HG02852 (cell line): ENCODE measurements at regions not wholly inside any gene's neighbourhood (a gene's known extent, or its start where the extent isn't known, plus 50 kb on each side); places are given as distances from the start of the nearest gene placed in this dataset.

Source experiments
- ATAC-seq: cut with Tn5 transposase; IDR thresholded peaks from one replicate; pipeline ENCODE4 v1.9.1; 2021; ENCODE audit warnings: mild to moderate bottlenecking, moderate library complexity; ENCODE audit not compliant: unreplicated experiment

- no peak for ATAC-seq
Measured at GRCh38 chr18:37958499-37958898, 392.9 kb upstream of the CELF4 start.

- ATAC-seq = no peak
Measured at GRCh38 chr18:37956902-37957301, 391.3 kb upstream of the CELF4 start.

- no peak for ATAC-seq
Measured at GRCh38 chr18:37956020-37956419, 390.4 kb upstream of the CELF4 start.

- no peak for ATAC-seq
Measured at GRCh38 chr18:37955201-37955600, 389.6 kb upstream of the CELF4 start.

GRCh38 chr18:37953876-37954275 is 388.3 kb upstream of the CELF4 start:
- ATAC-seq = no peak

- no peak for ATAC-seq
Measured at GRCh38 chr18:37948471-37948870, 382.9 kb upstream of the CELF4 start.

GRCh38 chr18:37946324-37946723 is 380.7 kb upstream of the CELF4 start:
- ATAC-seq = no peak

- ATAC-seq = no peak
Measured at GRCh38 chr18:37944700-37945270, 379.2 kb upstream of the CELF4 start.

- ATAC-seq = no peak
Measured at GRCh38 chr18:37937287-37937686, 371.7 kb upstream of the CELF4 start.

GRCh38 chr18:37935086-37935485 is 369.5 kb upstream of the CELF4 start:
- ATAC-seq = no peak

- ATAC-seq = no peak
Measured at GRCh38 chr18:37930640-37931039, 365.0 kb upstream of the CELF4 start.

GRCh38 chr18:37922162-37922561 is 356.6 kb upstream of the CELF4 start:
- no peak for ATAC-seq

GRCh38 chr18:37920865-37921264 is 355.3 kb upstream of the CELF4 start:
- ATAC-seq = no peak

- no peak for ATAC-seq
Measured at GRCh38 chr18:37913051-37913450, 347.5 kb upstream of the CELF4 start.

- no peak for ATAC-seq
Measured at GRCh38 chr18:37902344-37902743, 336.7 kb upstream of the CELF4 start.

GRCh38 chr18:37900326-37900725 is 334.7 kb upstream of the CELF4 start:
- ATAC-seq = no peak

GRCh38 chr18:37889963-37890362 is 324.4 kb upstream of the CELF4 start:
- no peak for ATAC-seq

- ATAC-seq = no peak
Measured at GRCh38 chr18:37874721-37875120, 309.1 kb upstream of the CELF4 start.

- no peak for ATAC-seq
Measured at GRCh38 chr18:37873416-37873815, 307.8 kb upstream of the CELF4 start.

- no peak for ATAC-seq
Measured at GRCh38 chr18:37872562-37872961, 307.0 kb upstream of the CELF4 start.

GRCh38 chr18:37871561-37871960 is 306.0 kb upstream of the CELF4 start:
- ATAC-seq = no peak

GRCh38 chr18:37869051-37869450 is 303.5 kb upstream of the CELF4 start:
- ATAC-seq = no peak

GRCh38 chr18:37864122-37864521 is 298.5 kb upstream of the CELF4 start:
- no peak for ATAC-seq
